Ishikawa (cell line): ENCODE measurements at regions not wholly inside any gene's neighbourhood (a gene's known extent, or its start where the extent isn't known, plus 50 kb on each side); places are given as distances from the start of the nearest gene placed in this dataset.

Experiments used
- CEBPB ChIP-seq: IDR thresholded peaks from 2 replicates; pipeline ENCODE4 v1.6.1; 2012
- CREB1 ChIP-seq: IDR thresholded peaks from 2 replicates; pipeline ENCODE4 v1.6.1; 2012; ENCODE audit warnings: low read depth
- MAX ChIP-seq: IDR thresholded peaks from 2 replicates; pipeline ENCODE4 v1.6.1; 2012

GRCh38 chr12:87302126-87302745 lies 727.0 kb downstream of the C12orf50 start:
- no peak for TF ChIP-seq MAX
- no peak for TF ChIP-seq CEBPB
- no peak for TF ChIP-seq CREB1
